ENCODE measurements at regions not wholly inside any gene's neighbourhood (a gene's known extent, or its start where the extent isn't known, plus 50 kb on each side); places are given as distances from the start of the nearest gene placed in this dataset.

- Mint-ChIP-seq H3K4me3 (ENCODE audit: low read depth) (no peak overlapping the region), H3K9me3 (ENCODE audit: low read depth) (no peaks in the 10 kb centered on the region), H3K27me3 (no peaks in the 10 kb centered on the region), H3K27ac (no peak overlapping the region), H3K4me1 (ENCODE audit: low read depth) (no peaks in the 10 kb centered on the region), H3K36me3 (ENCODE audit: insufficient read depth) (no peaks in the 10 kb centered on the region)
- TF ChIP-seq, protein P1, sequence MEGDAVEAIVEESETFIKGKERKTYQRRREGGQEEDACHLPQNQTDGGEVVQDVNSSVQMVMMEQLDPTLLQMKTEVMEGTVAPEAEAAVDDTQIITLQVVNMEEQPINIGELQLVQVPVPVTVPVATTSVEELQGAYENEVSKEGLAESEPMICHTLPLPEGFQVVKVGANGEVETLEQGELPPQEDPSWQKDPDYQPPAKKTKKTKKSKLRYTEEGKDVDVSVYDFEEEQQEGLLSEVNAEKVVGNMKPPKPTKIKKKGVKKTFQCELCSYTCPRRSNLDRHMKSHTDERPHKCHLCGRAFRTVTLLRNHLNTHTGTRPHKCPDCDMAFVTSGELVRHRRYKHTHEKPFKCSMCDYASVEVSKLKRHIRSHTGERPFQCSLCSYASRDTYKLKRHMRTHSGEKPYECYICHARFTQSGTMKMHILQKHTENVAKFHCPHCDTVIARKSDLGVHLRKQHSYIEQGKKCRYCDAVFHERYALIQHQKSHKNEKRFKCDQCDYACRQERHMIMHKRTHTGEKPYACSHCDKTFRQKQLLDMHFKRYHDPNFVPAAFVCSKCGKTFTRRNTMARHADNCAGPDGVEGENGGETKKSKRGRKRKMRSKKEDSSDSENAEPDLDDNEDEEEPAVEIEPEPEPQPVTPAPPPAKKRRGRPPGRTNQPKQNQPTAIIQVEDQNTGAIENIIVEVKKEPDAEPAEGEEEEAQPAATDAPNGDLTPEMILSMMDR (IDR thresholded peaks at IDR 0.05; ENCODE audit: unreplicated experiment), result no peak
- no peak for DNase-seq (ENCODE audit: low spot score, unreplicated experiment)
These were observed 1187.7 kb downstream of the ADGRL3 start for GRCh38 chr4:62387808-62388207.

DNA sequence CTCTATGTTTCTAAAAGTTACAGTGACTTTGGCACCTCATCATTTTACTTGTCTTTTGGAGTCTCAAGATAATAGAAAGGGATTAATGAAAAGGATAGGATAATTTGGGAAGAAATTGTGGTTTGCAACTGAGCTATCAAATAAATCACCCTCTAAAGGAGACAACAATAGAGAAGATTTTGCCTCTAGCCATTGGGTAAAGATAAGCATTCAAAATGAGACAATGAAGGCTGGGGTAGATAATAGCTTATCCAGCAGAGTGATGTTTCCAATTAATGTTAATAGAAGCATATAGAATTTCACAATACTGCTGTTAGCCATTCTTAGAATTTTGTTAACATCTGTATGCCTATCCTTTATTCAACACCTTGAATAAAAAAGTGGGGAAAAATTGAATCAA is 1177.6 kb downstream of the ADGRL3 start:
- no peak for DNase-seq (ENCODE audit: low spot score, unreplicated experiment)
- Mint-ChIP-seq H3K9me3 (ENCODE audit: low read depth) (no peaks in the 10 kb centered on the region), H3K27ac (no peak overlapping the region), H3K36me3 (ENCODE audit: insufficient read depth) (no peaks in the 10 kb centered on the region), H3K4me1 (ENCODE audit: low read depth) (no peaks in the 10 kb centered on the region), H3K4me3 (ENCODE audit: low read depth) (no peak overlapping the region), H3K27me3 (no peaks in the 10 kb centered on the region)
- TF ChIP-seq, protein P1 (IDR thresholded peaks at IDR 0.05; ENCODE audit: unreplicated experiment), result no peak

GRCh38 chr4:62377245-62377644 is 1177.1 kb downstream of the ADGRL3 start:
- no peak overlapping the region for H3K4me3 Mint-ChIP-seq (ENCODE audit: low read depth)
- DNase-seq (ENCODE audit: low spot score, unreplicated experiment), result no peak
- no peak overlapping the region for H3K27ac Mint-ChIP-seq
- H3K9me3 Mint-ChIP-seq (ENCODE audit: low read depth), result no peaks in the 10 kb centered on the region
- H3K4me1 Mint-ChIP-seq (ENCODE audit: low read depth), result no peaks in the 10 kb centered on the region
- no peaks in the 10 kb centered on the region for H3K27me3 Mint-ChIP-seq
- no peaks in the 10 kb centered on the region for H3K36me3 Mint-ChIP-seq (ENCODE audit: insufficient read depth)
- TF ChIP-seq, protein P1 (IDR thresholded peaks at IDR 0.05; ENCODE audit: unreplicated experiment), result no peak

DNA sequence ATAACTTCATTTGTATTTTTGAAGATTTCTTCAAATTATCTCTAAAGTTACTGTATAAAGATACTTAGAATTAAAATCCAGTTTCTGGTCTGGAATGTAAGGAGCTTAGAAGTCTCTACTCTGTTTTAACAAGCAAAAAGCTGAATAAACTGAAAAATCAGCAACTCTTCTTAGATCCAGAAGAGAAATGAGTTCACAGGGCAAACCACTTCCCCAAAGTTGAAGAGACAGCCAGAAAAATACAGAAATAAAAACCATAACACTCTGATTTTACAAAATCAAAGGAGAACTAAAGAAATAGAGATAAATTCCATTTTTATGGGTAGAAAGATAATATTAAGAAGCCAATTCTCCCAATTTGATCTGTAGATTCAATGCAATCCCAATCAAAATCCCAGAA is 1166.8 kb downstream of the ADGRL3 start:
- Mint-ChIP-seq H3K27ac (no peak overlapping the region), H3K4me3 (ENCODE audit: low read depth) (no peak overlapping the region), H3K9me3 (ENCODE audit: low read depth) (no peaks in the 10 kb centered on the region), H3K36me3 (ENCODE audit: insufficient read depth) (no peaks in the 10 kb centered on the region), H3K27me3 (no peaks in the 10 kb centered on the region), H3K4me1 (ENCODE audit: low read depth) (no peaks in the 10 kb centered on the region)
- TF ChIP-seq, protein P1 (IDR thresholded peaks at IDR 0.05; ENCODE audit: unreplicated experiment), result no peak
- no peak for DNase-seq (ENCODE audit: low spot score, unreplicated experiment)

DNA sequence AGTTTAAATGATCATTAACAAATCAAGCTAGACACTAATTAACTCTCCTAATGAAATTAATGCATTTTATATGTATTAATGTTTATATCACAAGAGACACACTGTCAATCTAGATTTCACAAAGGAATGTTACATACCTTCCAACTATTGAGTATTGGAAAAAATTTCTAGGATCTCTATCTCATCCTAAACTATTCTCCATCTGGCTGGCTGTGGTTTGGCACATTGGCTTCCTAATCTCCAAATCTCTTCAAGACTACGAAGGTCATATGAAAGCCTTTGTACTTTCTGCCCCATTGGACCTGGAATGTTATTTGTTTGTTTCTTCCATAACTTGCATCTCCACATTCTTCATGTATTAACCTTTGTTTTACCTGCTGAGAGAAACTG is 1160.0 kb downstream of the ADGRL3 start:
- no peaks in the 10 kb centered on the region for H3K36me3 Mint-ChIP-seq (ENCODE audit: insufficient read depth)
- no peak overlapping the region for H3K27ac Mint-ChIP-seq
- TF ChIP-seq, protein P1 (IDR thresholded peaks at IDR 0.05; ENCODE audit: unreplicated experiment), result no peak
- H3K9me3 Mint-ChIP-seq (ENCODE audit: low read depth), result no peaks in the 10 kb centered on the region
- no peaks in the 10 kb centered on the region for H3K4me1 Mint-ChIP-seq (ENCODE audit: low read depth)
- no peak overlapping the region for H3K4me3 Mint-ChIP-seq (ENCODE audit: low read depth)
- DNase-seq (ENCODE audit: low spot score, unreplicated experiment), result no peak
- H3K27me3 Mint-ChIP-seq, result no peaks in the 10 kb centered on the region
